ENCODE measurements at regions not wholly inside any gene's neighbourhood (a gene's known extent, or its start where the extent isn't known, plus 50 kb on each side); places are given as distances from the start of the nearest gene placed in this dataset.
"Not testable (repeated sequence)": the region's sequence is repeated elsewhere in the genome, so short reads cannot be mapped to it uniquely, and the experiment has no call there.

- no peaks in the 10 kb centered on the region for H4K20me1 ChIP-seq (replicated peaks in 1 of 2; ENCODE audit: control insufficient read depth in 1 of 2, insufficient read depth in 2 of 2, low read length in 2 of 2)
- no peaks in the 10 kb centered on the region for H3K79me2 ChIP-seq (ENCODE audit: control insufficient read depth in 1 of 2, insufficient read depth in 2 of 2, low read length in 2 of 2)
- no peak overlapping the region for H3K18ac ChIP-seq (ENCODE audit: extremely low read depth, low read length)
- no peak overlapping the region for H3K14ac ChIP-seq (ENCODE audit: insufficient read length)
- H3K4me2 ChIP-seq (ENCODE audit: insufficient read depth in 1 of 2, low read depth in 2 of 2, low read length in 2 of 2) = no peak overlapping the region
- H2AK5ac ChIP-seq (ENCODE audit: low read depth, low read length) = no peak overlapping the region
- H2BK20ac ChIP-seq (ENCODE audit: low read length) = no peak overlapping the region
- FAIRE-seq (no peak), DNase-seq (ENCODE audit: low read depth in 1 of 2, low spot score in 2 of 2) (no peak)
- no peaks in the 10 kb centered on the region for H3K27me3 ChIP-seq (replicated peaks in 1 of 4; ENCODE audit: control insufficient read depth in 3 of 4, extremely low read depth in 1 of 4, insufficient read depth in 3 of 4, low read length in 3 of 4)
- H3K9me3 ChIP-seq (ENCODE audit: insufficient read depth in 2 of 2, low read depth in 1 of 2, low read length in 1 of 2) = no peaks in the 10 kb centered on the region
- H3K36me3 ChIP-seq (ENCODE audit: control insufficient read depth in 2 of 4, insufficient read depth in 4 of 4, low read length in 3 of 4) = no peaks in the 10 kb centered on the region
- no peak overlapping the region for H2AFZ ChIP-seq (ENCODE audit: low read length)
- H3K27ac ChIP-seq (ENCODE audit: low read depth, low read length) = no peak overlapping the region
- no peak overlapping the region for H3K9ac ChIP-seq (replicated peaks in 1 of 4; ENCODE audit: extremely low read depth in 1 of 4, low read depth in 3 of 4, low read length in 3 of 4)
- POLR2A ChIA-PET (ENCODE audit: partially characterized antibody) = no interaction called here
- no peak overlapping the region for H3K4me3 ChIP-seq (ENCODE audit: extremely low read depth in 1 of 4, insufficient read depth in 2 of 4, low read depth in 3 of 4, low read length in 4 of 4)
- H4K5ac ChIP-seq (ENCODE audit: insufficient read length, low read depth, low read length) = no peak overlapping the region
- H2BK5ac ChIP-seq (ENCODE audit: low read depth, low read length) = no peak overlapping the region
- H3K56ac ChIP-seq (replicated peaks; ENCODE audit: insufficient read length, low read depth, low read length) = no peak overlapping the region
- no peak overlapping the region for H3K4ac ChIP-seq (replicated peaks; ENCODE audit: insufficient read length, low read depth, low read length)
- TF ChIP-seq CEBPB (IDR thresholded peaks at IDR 0.05; ENCODE audit: low read depth, low read length) = 0 out of 2 replicates have a peak, but pooled peaks have one; percentile 5
- TF ChIP-seq TAF1 (IDR thresholded peaks at IDR 0.05; ENCODE audit: low read depth, low read length) = no peak
- H3K23ac ChIP-seq (ENCODE audit: insufficient read length) = no peak overlapping the region
- no peak overlapping the region for H4K91ac ChIP-seq (replicated peaks; ENCODE audit: insufficient read length, low read length)
- no peak overlapping the region for H4K8ac ChIP-seq (ENCODE audit: extremely low read depth, insufficient read depth, low read length)
- CTCF ChIA-PET (ENCODE audit: partially characterized antibody) = interaction anchor here (1.0 to 1.2 kb wide), 2 partner anchors 212 to 714 kb away, joined by 3 read pairs; no protein-coding TSS in a partner anchor
- H2BK120ac ChIP-seq (replicated peaks; ENCODE audit: low read depth, low read length) = no peak overlapping the region
- no peaks in the 10 kb centered on the region for H3K79me1 ChIP-seq (ENCODE audit: low read depth, low read length)
- H3K4me1 ChIP-seq (replicated peaks in 1 of 4; ENCODE audit: control insufficient read depth in 3 of 4, insufficient read depth in 4 of 4, low read length in 3 of 4) = peaks cover 0 to 3% (median 0%) of the 10 kb centered on the region in 4 experiments; a peak in 1 of 7 replicates
- no peaks in the 10 kb centered on the region for H3K23me2 ChIP-seq (ENCODE audit: low read depth, low read length)
- H2BK15ac ChIP-seq (ENCODE audit: low read length) = no peak overlapping the region
- WGBS, 2 experiments (ENCODE audit: extremely low coverage in 1 of 2, insufficient coverage in 1 of 2, insufficient read length in 1 of 2, insufficient replicate concordance in 2 of 2, low coverage in 1 of 2, low lambda C conversion rate in 2 of 2, missing lambda C conversion rate in 1 of 2) = 90% methylated on average over 2 of the region's 2 CpGs; no CpG with 5 or more reads in 1 of the 2 experiments
- H2BK12ac ChIP-seq (ENCODE audit: low read depth, low read length) = no peak overlapping the region
Measured at GRCh38 chr13:74550039-74550438, 415.8 kb upstream of the KLF12 start.

DNA sequence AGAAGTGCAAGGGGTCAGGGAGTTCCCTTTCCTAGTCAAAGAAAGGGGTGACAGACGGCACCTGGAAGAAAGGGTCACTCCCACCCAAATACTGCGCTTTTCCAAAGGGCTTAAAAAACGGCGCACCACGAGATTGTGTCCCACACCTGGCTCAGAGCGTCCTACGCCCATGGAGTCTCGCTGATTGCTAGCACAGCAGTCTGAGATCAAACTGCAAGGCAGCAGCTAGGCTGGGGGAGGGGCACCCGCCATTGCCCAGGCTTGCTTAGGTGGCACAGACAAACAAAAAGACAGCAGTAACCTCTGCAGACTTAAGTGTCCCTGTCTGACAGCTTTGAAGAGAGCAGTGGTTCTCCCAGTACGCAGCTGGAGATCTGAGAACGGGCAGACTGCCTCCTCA, 402.4 kb upstream of the KLF12 start:
- H3K36me3 ChIP-seq (ENCODE audit: control insufficient read depth in 2 of 4, insufficient read depth in 4 of 4, low read length in 3 of 4); H2AK5ac ChIP-seq (ENCODE audit: low read depth, low read length); H3K23me2 ChIP-seq (ENCODE audit: low read depth, low read length); H3K23ac ChIP-seq (ENCODE audit: insufficient read length); H4K20me1 ChIP-seq (replicated peaks in 1 of 2; ENCODE audit: control insufficient read depth in 1 of 2, insufficient read depth in 2 of 2, low read length in 2 of 2); H4K91ac ChIP-seq (replicated peaks; ENCODE audit: insufficient read length, low read length); H3K9ac ChIP-seq (replicated peaks in 1 of 4; ENCODE audit: extremely low read depth in 1 of 4, low read depth in 3 of 4, low read length in 3 of 4); H2BK120ac ChIP-seq (replicated peaks; ENCODE audit: low read depth, low read length); H3K4me3 ChIP-seq (ENCODE audit: extremely low read depth in 1 of 4, insufficient read depth in 2 of 4, low read depth in 3 of 4, low read length in 4 of 4); H3K79me2 ChIP-seq (ENCODE audit: control insufficient read depth in 1 of 2, insufficient read depth in 2 of 2, low read length in 2 of 2); DNase-seq (ENCODE audit: low read depth in 1 of 2, low spot score in 2 of 2); H3K27me3 ChIP-seq (replicated peaks in 1 of 4; ENCODE audit: control insufficient read depth in 3 of 4, extremely low read depth in 1 of 4, insufficient read depth in 3 of 4, low read length in 3 of 4); H3K79me1 ChIP-seq (ENCODE audit: low read depth, low read length); H3K27ac ChIP-seq (ENCODE audit: low read depth, low read length); H3K4me1 ChIP-seq (replicated peaks in 1 of 4; ENCODE audit: control insufficient read depth in 3 of 4, insufficient read depth in 4 of 4, low read length in 3 of 4); H2BK15ac ChIP-seq (ENCODE audit: low read length); POLR2A ChIA-PET (ENCODE audit: partially characterized antibody); FAIRE-seq; H3K14ac ChIP-seq (ENCODE audit: insufficient read length); H2AFZ ChIP-seq (ENCODE audit: low read length); H2BK5ac ChIP-seq (ENCODE audit: low read depth, low read length); H4K5ac ChIP-seq (ENCODE audit: insufficient read length, low read depth, low read length); H3K56ac ChIP-seq (replicated peaks; ENCODE audit: insufficient read length, low read depth, low read length); H4K8ac ChIP-seq (ENCODE audit: extremely low read depth, insufficient read depth, low read length); H2BK12ac ChIP-seq (ENCODE audit: low read depth, low read length); H3K4ac ChIP-seq (replicated peaks; ENCODE audit: insufficient read length, low read depth, low read length); H3K9me3 ChIP-seq (ENCODE audit: insufficient read depth in 2 of 2, low read depth in 1 of 2, low read length in 1 of 2); H3K4me2 ChIP-seq (ENCODE audit: insufficient read depth in 1 of 2, low read depth in 2 of 2, low read length in 2 of 2); H3K18ac ChIP-seq (ENCODE audit: extremely low read depth, low read length); H2BK20ac ChIP-seq (ENCODE audit: low read length): not testable (repeated sequence)
- 91% methylated on average over 10 of the region's 11 CpGs; no CpG with 5 or more reads in 1 of the 2 experiments for WGBS, 2 experiments (ENCODE audit: extremely low coverage in 1 of 2, insufficient coverage in 1 of 2, insufficient read length in 1 of 2, insufficient replicate concordance in 2 of 2, low coverage in 1 of 2, low lambda C conversion rate in 2 of 2, missing lambda C conversion rate in 1 of 2)
- CTCF ChIA-PET (ENCODE audit: partially characterized antibody) = interaction anchor here (0.7 kb wide), 1 partner anchor 1384 kb away, joined by 3 read pairs; no protein-coding TSS in a partner anchor
